Mononuclear cell (primary cell): ENCODE measurements at regions not wholly inside any gene's neighbourhood (a gene's known extent, or its start where the extent isn't known, plus 50 kb on each side); places are given as distances from the start of the nearest gene placed in this dataset.
"Not testable (repeated sequence)": the region's sequence is repeated elsewhere in the genome, so short reads cannot be mapped to it uniquely, and the experiment has no call there.

Experiments
- H3K27me3 ChIP-seq: 2 replicates; pipeline ENCODE4 v1.6.0; 2011; ENCODE audit warnings: low read length, control low read depth; ENCODE audit not compliant: insufficient read depth
- H3K4me1 ChIP-seq: 2 replicates; pipeline ENCODE4 v1.5.1; 2011; ENCODE audit warnings: mild to moderate bottlenecking, low read length, control low read depth; ENCODE audit not compliant: insufficient read depth
- H3K4me3 ChIP-seq: 2 replicates; pipeline ENCODE4 v1.5.1; 2011; ENCODE audit warnings: mild to moderate bottlenecking, low read length, moderate library complexity
- H3K9me3 ChIP-seq: 2 replicates; pipeline ENCODE4 v1.5.1; 2011; ENCODE audit warnings: low read depth, mild to moderate bottlenecking, control low read depth, low read length

DNA sequence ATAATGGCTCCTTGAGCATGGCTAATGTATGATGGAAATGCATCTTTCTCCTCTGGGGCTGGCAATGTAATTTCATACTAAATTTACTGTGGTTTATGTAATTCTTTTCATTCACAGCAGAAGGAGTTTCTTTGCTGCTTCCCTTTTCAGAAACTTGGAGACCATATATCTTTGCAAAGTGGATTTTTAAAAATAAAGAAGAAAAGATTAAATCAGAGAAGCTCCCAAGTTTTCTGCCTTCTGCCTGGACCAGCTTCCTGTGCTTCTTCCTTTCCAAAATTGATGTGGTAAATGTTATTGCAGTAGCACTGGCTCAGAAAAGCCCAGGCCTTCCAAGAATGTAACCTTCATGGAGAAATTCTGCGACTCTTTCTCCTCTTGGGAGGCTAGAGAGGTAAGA, 300.1 kb upstream of the NCAM1 start:
- H3K27me3 ChIP-seq = no peaks in the 10 kb centered on the region
- H3K4me1 ChIP-seq = no peaks in the 10 kb centered on the region
- H3K9me3 ChIP-seq = no peaks in the 10 kb centered on the region
- H3K4me3 ChIP-seq = no peak overlapping the region

DNA sequence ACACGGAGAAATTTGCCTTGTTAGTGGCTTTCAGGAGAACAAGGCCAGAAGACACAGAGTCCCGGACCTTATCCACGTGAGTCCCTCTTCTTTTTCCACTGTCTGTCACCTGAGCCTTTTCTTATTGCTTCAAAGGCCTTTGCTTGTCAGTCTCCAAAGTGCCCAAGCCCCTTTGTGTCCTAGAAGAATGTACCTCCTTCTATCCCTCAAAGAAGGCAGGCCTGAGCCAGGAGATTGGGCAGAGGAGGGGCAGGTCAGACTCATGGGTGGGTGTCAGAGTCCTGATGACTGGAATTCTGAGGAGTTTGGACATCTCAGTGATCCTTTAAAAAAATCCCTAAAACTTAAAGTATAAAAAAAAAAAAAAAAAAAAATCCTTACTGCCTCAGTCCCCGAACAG, 299.6 kb upstream of the NCAM1 start:
- no peaks in the 10 kb centered on the region for H3K27me3 ChIP-seq
- no peak overlapping the region for H3K4me3 ChIP-seq
- H3K9me3 ChIP-seq = no peaks in the 10 kb centered on the region
- no peaks in the 10 kb centered on the region for H3K4me1 ChIP-seq

DNA sequence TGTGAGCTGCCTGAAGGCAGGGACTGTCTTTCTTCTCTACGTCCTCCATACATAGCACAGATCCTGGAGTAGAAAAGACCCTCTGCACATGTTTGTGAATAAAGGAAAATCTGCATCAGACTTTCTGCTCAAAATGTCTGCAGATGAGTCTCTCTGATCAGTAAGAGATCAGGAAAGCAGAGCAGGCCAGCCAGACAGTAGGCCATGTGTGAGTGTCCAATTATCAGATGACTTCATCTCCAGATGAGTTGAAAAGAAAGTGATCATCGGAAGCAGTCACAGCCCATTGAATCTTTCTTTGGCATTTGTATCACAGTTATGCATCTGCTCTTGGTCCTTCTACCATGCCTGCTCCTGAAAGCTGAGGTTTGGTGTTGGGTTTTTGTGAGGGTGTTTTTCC, 298.7 kb upstream of the NCAM1 start:
- H3K4me1 ChIP-seq = no peaks in the 10 kb centered on the region
- no peak overlapping the region for H3K4me3 ChIP-seq
- H3K9me3 ChIP-seq = no peaks in the 10 kb centered on the region
- no peaks in the 10 kb centered on the region for H3K27me3 ChIP-seq

DNA sequence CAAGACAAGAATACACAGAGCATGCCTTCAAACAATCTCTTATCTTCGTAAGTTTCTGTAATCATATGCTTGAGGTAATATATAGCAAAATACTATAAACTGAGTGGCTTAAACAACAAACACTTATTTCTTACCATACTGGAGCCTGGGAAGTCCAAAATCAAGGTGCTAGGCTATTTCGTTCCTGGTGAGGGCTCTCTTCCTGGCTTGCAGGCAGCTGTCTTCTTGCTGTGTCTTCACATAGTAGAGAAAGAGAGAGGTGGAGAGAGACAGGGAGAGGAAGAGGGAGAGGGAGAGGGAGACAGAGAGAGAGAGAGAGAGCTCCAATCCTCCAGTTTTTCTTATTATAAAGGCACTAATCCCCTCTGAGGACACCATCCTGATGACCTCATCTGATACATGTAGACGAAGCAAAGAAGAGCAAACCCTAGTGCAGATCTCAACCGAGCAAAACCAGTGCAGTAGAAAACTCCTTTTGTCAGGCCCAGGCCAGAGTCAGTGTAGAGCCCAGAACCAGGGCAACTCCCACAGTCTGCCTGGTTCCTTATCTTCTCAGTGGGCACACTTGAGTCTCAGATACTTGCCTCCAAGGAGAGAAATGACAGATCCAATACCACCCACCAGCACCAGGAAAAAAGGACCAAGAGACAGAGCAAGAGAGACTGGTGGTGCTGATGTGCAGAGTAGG, 297.1 kb upstream of the NCAM1 start:
- H3K9me3 ChIP-seq = no peaks in the 10 kb centered on the region
- H3K4me1 ChIP-seq = no peaks in the 10 kb centered on the region
- H3K27me3 ChIP-seq = no peaks in the 10 kb centered on the region
- H3K4me3 ChIP-seq = no peak overlapping the region

DNA sequence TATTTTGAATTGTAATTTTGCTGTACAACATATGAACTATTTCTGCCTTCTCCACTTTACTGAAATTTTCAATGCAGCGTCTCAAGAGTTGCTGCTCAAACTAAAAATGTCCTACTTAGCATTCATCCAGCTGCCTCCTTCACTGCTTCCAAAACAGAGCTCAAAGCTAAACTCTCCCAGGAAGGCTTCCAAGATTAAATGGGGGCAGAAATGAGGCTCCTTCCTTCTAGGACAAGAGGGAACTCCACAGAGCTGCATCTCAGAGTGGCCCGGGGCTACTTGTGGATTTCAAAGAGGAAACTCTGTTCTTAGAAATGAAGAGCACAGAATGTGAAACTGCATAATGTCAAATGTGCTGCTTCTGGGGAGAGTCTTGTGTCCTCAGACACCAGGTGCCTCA, 295.9 kb upstream of the NCAM1 start:
- Histone ChIP-seq H3K9me3 (no peaks in the 10 kb centered on the region), H3K4me3 (no peak overlapping the region), H3K4me1 (peaks cover 3% of the 10 kb centered on the region), H3K27me3 (no peaks in the 10 kb centered on the region)

DNA sequence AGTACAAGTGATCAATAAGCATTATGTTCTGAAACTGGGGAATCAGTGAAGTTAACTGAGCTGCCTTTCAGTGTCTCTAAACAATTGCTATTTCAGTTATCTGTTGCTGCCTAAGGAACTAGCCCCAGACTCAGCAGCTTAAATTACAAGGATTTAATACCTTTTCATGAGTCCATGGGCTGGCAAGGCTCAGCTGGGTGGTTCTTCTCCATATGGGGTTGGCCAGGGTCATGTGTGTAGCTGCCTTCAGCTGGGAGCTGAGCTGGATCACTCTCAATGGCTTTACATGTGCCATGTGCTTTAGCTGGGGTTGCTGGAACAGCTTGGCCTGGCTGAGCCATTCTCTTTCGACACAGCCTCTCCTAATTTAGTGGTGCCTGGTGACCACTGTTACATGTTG, 295.0 kb upstream of the NCAM1 start:
- Histone ChIP-seq H3K9me3 (no peaks in the 10 kb centered on the region), H3K4me3 (no peak overlapping the region), H3K4me1 (peaks cover 3% of the 10 kb centered on the region), H3K27me3 (no peaks in the 10 kb centered on the region)

DNA sequence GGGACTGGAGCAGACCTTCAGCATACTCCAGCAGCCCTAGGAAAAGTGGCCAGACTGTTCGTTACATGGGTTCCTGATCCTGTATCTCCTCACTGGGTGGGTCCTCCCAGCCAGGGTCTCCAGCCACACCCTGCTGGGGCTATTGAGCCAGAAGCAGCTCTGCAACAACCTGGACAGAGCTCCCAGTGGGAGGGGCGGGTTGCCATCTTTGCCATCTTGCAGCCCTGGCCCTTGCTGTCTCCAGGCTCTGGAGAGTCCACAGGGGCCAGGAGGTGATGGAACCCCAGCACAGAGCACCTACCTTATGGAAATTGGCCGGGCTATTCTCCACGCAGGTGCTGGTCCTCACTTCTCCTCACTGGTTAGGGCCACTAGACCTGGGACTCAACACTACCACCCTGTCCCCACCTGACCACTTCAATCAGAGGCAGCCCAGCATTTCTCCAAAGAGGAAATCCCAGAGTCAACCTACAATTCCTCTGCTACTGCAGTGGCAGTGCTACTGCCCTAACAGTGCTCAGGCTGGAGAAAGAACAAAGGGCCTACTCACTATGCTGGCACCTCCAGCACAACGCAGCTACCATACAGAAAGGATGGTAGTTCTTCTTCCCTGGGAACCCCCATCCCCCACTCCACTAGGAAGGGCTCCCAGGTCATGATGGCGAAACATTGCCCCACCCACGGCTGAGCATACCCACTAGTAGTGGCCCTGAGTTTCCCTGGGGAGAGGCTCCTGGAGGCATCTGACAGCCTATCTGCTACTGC, 290.2 kb upstream of the NCAM1 start:
- Histone ChIP-seq H3K27me3 (no peaks in the 10 kb centered on the region), H3K4me3 (no peak overlapping the region), H3K9me3 (no peaks in the 10 kb centered on the region), H3K4me1 (peaks cover 3% of the 10 kb centered on the region)

DNA sequence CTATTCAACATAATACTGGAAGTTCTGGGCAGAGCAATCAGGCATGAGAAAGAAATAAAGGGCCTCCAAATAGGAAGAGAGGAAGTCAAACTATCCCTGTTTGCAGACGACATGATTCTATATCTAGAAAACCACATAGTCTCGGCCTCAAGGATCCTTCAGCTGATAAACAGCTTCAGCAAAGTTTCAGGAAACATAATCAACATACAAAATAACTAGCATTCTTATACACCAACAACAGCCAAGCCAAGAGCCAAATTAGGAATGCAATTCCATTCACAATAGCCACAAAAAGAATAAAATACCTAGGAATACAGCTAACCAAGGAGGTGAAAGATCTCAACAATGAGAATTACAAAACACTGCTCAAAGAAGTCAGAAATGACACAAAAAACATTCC, 287.8 kb upstream of the NCAM1 start:
- not testable (repeated sequence) for H3K9me3 ChIP-seq, H3K4me3 ChIP-seq, H3K4me1 ChIP-seq, H3K27me3 ChIP-seq

DNA sequence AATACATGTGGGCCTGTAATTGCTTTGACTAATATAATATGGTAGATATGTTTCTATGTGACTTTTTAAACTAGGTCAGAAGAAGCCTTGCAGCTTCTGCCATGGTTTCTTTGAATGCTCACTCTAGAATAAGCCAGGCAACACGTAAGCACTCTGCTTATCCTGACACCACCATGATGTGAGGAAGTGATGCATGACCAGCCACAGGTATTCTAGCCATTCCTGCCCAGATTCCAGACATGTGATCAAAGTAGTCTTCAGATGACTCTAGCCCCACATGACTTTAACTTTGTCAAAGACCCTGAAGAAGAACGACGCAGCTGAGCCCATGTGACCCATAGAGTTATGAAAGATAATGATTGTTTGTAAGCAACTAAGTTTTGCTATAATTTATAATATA, 276.1 kb upstream of the NCAM1 start:
- Histone ChIP-seq H3K4me1 (no peaks in the 10 kb centered on the region), H3K27me3 (no peaks in the 10 kb centered on the region), H3K9me3 (no peaks in the 10 kb centered on the region), H3K4me3 (no peak overlapping the region)

DNA sequence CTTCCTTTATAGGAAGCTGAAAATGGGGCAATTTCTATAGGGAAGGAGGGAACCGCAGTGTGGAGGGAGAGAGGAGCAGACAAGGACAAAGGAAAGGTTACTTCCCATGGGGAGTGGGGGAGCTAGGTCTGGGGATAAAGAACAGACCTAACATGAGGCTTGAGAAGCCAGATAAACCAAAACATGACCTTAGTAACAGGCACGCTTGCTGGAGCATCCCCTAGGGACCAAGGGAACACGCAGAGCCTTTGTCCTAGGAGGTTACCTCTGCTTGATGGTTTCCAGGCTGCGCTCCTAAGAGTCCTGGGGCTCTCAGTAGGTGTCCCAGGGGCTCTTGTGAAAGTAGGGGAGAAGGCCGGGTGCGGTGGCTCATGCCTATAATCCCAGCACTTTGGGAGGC, 271.4 kb upstream of the NCAM1 start:
- Histone ChIP-seq H3K9me3 (no peaks in the 10 kb centered on the region), H3K4me1 (no peaks in the 10 kb centered on the region), H3K4me3 (no peak overlapping the region), H3K27me3 (no peaks in the 10 kb centered on the region)

DNA sequence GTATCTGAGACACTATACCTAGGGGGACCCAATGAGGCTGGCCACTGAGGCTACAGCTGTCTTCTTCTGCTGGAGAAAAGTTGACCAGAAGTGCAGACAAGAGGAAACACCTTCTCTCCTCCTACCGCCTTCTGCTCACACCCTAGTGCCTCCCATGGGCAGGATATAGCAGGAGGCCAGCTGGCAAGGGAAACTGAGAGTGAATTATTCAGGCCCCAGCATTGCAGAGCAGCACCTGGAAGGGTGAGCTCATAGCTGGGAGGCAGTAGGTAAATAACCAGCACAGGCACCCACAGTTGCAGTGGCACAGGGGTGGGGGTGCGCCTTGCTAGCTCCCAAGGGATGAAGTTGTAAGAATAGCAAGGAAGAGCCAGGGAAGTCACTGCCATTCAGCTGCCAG, 267.4 kb upstream of the NCAM1 start:
- H3K27me3 ChIP-seq = no peaks in the 10 kb centered on the region
- H3K9me3 ChIP-seq = no peaks in the 10 kb centered on the region
- H3K4me3 ChIP-seq = no peak overlapping the region
- no peaks in the 10 kb centered on the region for H3K4me1 ChIP-seq

DNA sequence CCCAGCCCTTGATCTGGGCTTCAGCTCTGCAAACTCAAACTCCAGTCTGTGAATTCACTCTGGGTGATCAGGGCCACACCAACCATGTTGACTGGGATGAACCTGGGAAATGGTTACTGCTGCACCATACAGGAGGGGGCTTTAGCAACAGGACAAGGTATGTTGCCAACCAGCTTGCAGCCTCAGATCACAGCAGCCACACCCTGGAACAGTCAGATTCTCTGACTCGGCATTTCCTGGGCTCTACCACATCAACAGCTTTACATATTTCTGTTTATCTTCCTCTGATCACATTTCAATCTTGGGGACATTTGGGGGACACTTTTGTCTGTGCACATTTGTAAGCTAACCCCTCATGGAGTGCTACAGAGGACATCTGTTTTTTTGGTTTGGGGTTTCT, 267.0 kb upstream of the NCAM1 start:
- H3K27me3 ChIP-seq = no peaks in the 10 kb centered on the region
- H3K9me3 ChIP-seq = no peaks in the 10 kb centered on the region
- no peak overlapping the region for H3K4me3 ChIP-seq
- no peaks in the 10 kb centered on the region for H3K4me1 ChIP-seq

DNA sequence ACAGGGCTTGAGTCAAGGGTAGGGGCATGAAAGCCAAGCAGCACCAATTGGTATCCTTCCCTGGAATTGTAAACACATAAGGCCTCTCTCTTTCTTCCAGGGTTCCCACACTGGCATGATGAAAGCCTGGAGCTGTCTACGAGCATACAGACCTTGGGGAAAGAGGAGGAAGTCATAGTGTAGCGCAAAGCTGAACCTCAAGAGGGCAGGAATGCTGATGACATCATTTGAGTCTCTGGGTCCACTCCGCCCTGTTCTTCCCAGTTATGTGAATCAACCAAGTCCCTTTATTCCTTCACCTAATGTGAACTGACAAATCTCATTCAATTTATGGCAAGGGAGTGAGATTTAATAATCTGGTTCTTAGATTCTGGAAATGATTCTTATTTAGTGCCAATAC, 266.4 kb upstream of the NCAM1 start:
- no peaks in the 10 kb centered on the region for H3K27me3 ChIP-seq
- no peaks in the 10 kb centered on the region for H3K9me3 ChIP-seq
- no peak overlapping the region for H3K4me3 ChIP-seq
- H3K4me1 ChIP-seq = no peaks in the 10 kb centered on the region

DNA sequence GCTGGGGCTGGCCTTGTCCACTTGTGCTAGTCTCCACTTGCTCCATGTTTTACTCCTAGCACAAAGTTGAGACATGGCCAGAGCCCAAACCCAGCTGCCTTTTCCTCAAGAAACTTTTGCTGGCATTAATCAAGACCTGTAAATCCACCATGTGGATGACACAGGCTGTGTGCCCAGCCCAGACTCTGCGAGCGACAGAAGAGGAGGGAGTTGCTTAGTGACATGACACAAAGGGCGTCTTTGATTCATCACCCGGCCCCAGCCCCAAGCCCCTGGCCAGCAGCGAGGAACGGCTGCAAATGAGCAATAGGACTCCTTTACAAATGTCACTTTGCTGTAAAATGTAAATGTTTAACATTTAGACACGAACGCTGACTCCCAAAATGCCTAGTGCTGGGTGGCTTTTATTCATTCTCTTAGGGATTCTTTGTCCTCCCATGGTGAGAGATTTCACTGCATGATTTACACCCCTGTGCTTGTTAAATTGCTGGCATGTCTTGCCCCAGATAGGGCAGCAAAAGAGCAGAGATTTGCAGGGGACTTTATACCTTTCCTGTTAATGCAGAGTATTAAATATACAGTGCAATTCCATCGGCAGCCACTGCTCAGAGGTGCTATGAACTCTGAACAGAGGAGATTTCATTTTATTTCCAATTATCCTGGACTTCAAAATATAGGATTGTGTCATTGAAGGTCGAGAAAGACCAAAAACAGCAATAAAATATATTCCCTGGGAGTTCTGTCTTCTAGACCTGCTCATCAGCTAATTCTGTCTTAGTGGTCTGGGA, 263.6 kb upstream of the NCAM1 start:
- no peaks in the 10 kb centered on the region for H3K9me3 ChIP-seq
- no peak overlapping the region for H3K4me3 ChIP-seq
- no peaks in the 10 kb centered on the region for H3K4me1 ChIP-seq
- no peaks in the 10 kb centered on the region for H3K27me3 ChIP-seq

DNA sequence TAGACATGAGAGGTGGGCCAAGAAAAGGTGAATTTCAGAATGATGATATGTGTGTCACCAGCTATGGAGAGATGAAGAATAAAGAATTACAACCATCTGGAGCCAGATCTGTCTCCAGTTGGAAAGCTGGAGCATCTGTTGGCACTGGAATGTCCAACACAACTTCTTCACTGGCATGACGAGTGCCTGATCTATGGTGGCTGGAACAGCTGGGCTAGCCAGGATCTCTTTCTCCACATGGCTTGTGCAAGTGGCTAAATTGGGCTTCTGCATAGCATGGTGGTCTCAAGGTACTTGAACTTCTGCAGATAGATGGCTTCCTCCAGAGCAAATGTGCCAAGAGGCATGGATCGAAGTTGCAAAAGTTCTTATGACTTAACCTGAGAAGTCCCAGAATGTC, 256.1 kb upstream of the NCAM1 start:
- no peaks in the 10 kb centered on the region for H3K9me3 ChIP-seq
- no peak overlapping the region for H3K4me3 ChIP-seq
- H3K27me3 ChIP-seq = no peaks in the 10 kb centered on the region
- no peaks in the 10 kb centered on the region for H3K4me1 ChIP-seq
